ENCODE measurements at regions not wholly inside any gene's neighbourhood (a gene's known extent, or its start where the extent isn't known, plus 50 kb on each side); places are given as distances from the start of the nearest gene placed in this dataset.

DNA sequence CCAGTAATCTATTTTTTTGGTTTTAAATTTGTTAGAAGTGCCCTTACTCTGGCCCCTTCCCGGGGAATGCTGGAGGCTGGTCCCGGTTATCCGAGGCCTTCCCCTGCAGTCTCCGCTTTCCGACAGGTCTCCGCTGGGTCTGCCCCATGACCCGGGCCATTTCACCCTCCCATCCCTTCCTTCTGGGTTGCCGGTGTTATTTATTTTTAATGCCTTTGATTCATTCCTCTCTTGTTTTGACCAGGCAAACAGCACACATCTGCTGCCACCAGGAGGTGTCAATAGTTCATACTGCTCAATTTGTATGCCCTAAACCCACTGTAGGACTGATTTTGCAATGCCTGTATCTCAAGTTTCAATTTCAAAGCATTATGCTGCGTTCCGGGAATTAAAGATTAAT, 113.2 kb upstream of the IRX5 start:
- no peak overlapping the region for H3K27ac ChIP-seq (ENCODE audit: extremely low read depth, low read depth, low read length)
- CTCF ChIA-PET = no interaction called here
- no peaks in the 10 kb centered on the region for H3K4me1 ChIP-seq (ENCODE audit: control insufficient read depth, insufficient read depth, low read length)
- no peaks in the 10 kb centered on the region for H3K9me3 ChIP-seq (ENCODE audit: control insufficient read depth, insufficient read depth, low read depth, low read length)
- POLR2A ChIA-PET = no interaction called here
- H3K36me3 ChIP-seq (ENCODE audit: control insufficient read depth in 2 of 2, insufficient read depth in 1 of 2, low read length in 2 of 2) = no peaks in the 10 kb centered on the region
- TF ChIP-seq ZNF404 (tag by site-specific recombination; IDR thresholded peaks at IDR 0.05) (no peak), ZBTB21 (tag by site-specific recombination; IDR thresholded peaks at IDR 0.05) (no peak)
- TF ChIP-seq, protein P1, sequence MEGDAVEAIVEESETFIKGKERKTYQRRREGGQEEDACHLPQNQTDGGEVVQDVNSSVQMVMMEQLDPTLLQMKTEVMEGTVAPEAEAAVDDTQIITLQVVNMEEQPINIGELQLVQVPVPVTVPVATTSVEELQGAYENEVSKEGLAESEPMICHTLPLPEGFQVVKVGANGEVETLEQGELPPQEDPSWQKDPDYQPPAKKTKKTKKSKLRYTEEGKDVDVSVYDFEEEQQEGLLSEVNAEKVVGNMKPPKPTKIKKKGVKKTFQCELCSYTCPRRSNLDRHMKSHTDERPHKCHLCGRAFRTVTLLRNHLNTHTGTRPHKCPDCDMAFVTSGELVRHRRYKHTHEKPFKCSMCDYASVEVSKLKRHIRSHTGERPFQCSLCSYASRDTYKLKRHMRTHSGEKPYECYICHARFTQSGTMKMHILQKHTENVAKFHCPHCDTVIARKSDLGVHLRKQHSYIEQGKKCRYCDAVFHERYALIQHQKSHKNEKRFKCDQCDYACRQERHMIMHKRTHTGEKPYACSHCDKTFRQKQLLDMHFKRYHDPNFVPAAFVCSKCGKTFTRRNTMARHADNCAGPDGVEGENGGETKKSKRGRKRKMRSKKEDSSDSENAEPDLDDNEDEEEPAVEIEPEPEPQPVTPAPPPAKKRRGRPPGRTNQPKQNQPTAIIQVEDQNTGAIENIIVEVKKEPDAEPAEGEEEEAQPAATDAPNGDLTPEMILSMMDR (tag by site-specific recombination; IDR thresholded peaks at IDR 0.05) = peak; percentile 22; the same call in 1 of the 2 replicates
- no peak overlapping the region for H3K4me3 ChIP-seq (ENCODE audit: low read depth, low read length)

DNA sequence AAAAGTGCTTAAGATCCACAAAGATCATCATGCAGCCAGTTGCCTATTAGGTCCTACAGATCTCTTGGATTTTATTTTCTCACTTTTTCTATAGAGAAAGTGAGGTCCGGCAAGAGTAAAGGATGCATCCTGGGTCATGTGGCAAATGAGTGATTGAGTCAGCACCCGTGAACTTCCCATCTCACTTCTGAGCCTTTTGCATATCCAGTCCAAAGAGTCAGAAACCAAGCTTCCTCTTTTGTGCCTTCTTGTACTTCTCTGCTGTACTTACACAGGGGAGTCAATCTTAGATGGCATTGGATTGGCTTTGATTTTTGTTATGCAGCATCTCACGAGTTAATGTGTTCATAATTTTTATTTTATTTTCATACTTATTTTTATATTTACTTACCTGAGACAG, 114.2 kb upstream of the IRX5 start:
- ChIA-PET CTCF (interaction anchor here (1.1 kb wide), 1 partner anchor 30 kb away, joined by 3 read pairs; no protein-coding TSS in a partner anchor), POLR2A (no interaction called here)
- TF ChIP-seq ZNF530 (tag by site-specific recombination; IDR thresholded peaks at IDR 0.05; ENCODE audit: low read depth) (no peak), ZNF214 (tag by site-specific recombination; IDR thresholded peaks at IDR 0.05; ENCODE audit: borderline replicate concordance) (no peak), SALL2 (tag by site-specific recombination; IDR thresholded peaks at IDR 0.05; ENCODE audit: borderline replicate concordance) (no peak), ZNF623 (tag by site-specific recombination; IDR thresholded peaks at IDR 0.05) (no peak), ZNF324 (tag by site-specific recombination; IDR thresholded peaks at IDR 0.05) (no peak), ZNF624 (tag by site-specific recombination; IDR thresholded peaks at IDR 0.05) (no peak), ZNF221 (tag by site-specific recombination; IDR thresholded peaks at IDR 0.05; ENCODE audit: borderline replicate concordance) (no peak), SCRT2 (tag by site-specific recombination; IDR thresholded peaks at IDR 0.05) (no peak), ZFP41 (tag by site-specific recombination; IDR thresholded peaks at IDR 0.05; ENCODE audit: borderline replicate concordance) (no peak), ZNF202 (tag by site-specific recombination; IDR thresholded peaks at IDR 0.05; ENCODE audit: borderline replicate concordance) (no peak), WT1 (tag by site-specific recombination; IDR thresholded peaks at IDR 0.05) (no peak), BCL11A (tag by site-specific recombination; IDR thresholded peaks at IDR 0.05; ENCODE audit: low read depth) (no peak), KLF7 (tag by site-specific recombination; IDR thresholded peaks at IDR 0.05; ENCODE audit: borderline replicate concordance) (no peak), ZNF664 (tag by site-specific recombination; IDR thresholded peaks at IDR 0.05) (no peak)
- TF ChIP-seq, protein P2, sequence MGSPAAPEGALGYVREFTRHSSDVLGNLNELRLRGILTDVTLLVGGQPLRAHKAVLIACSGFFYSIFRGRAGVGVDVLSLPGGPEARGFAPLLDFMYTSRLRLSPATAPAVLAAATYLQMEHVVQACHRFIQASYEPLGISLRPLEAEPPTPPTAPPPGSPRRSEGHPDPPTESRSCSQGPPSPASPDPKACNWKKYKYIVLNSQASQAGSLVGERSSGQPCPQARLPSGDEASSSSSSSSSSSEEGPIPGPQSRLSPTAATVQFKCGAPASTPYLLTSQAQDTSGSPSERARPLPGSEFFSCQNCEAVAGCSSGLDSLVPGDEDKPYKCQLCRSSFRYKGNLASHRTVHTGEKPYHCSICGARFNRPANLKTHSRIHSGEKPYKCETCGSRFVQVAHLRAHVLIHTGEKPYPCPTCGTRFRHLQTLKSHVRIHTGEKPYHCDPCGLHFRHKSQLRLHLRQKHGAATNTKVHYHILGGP (tag by site-specific recombination; IDR thresholded peaks at IDR 0.05) = no peak
- TF ChIP-seq, protein P3, sequence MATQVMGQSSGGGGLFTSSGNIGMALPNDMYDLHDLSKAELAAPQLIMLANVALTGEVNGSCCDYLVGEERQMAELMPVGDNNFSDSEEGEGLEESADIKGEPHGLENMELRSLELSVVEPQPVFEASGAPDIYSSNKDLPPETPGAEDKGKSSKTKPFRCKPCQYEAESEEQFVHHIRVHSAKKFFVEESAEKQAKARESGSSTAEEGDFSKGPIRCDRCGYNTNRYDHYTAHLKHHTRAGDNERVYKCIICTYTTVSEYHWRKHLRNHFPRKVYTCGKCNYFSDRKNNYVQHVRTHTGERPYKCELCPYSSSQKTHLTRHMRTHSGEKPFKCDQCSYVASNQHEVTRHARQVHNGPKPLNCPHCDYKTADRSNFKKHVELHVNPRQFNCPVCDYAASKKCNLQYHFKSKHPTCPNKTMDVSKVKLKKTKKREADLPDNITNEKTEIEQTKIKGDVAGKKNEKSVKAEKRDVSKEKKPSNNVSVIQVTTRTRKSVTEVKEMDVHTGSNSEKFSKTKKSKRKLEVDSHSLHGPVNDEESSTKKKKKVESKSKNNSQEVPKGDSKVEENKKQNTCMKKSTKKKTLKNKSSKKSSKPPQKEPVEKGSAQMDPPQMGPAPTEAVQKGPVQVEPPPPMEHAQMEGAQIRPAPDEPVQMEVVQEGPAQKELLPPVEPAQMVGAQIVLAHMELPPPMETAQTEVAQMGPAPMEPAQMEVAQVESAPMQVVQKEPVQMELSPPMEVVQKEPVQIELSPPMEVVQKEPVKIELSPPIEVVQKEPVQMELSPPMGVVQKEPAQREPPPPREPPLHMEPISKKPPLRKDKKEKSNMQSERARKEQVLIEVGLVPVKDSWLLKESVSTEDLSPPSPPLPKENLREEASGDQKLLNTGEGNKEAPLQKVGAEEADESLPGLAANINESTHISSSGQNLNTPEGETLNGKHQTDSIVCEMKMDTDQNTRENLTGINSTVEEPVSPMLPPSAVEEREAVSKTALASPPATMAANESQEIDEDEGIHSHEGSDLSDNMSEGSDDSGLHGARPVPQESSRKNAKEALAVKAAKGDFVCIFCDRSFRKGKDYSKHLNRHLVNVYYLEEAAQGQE (tag by site-specific recombination; IDR thresholded peaks at IDR 0.05) = no peak
- TF ChIP-seq, protein P4, sequence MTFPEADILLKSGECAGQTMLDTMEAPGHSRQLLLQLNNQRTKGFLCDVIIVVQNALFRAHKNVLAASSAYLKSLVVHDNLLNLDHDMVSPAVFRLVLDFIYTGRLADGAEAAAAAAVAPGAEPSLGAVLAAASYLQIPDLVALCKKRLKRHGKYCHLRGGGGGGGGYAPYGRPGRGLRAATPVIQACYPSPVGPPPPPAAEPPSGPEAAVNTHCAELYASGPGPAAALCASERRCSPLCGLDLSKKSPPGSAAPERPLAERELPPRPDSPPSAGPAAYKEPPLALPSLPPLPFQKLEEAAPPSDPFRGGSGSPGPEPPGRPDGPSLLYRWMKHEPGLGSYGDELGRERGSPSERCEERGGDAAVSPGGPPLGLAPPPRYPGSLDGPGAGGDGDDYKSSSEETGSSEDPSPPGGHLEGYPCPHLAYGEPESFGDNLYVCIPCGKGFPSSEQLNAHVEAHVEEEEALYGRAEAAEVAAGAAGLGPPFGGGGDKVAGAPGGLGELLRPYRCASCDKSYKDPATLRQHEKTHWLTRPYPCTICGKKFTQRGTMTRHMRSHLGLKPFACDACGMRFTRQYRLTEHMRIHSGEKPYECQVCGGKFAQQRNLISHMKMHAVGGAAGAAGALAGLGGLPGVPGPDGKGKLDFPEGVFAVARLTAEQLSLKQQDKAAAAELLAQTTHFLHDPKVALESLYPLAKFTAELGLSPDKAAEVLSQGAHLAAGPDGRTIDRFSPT (tag by site-specific recombination; IDR thresholded peaks at IDR 0.05) = no peak
- TF ChIP-seq, protein P5, sequence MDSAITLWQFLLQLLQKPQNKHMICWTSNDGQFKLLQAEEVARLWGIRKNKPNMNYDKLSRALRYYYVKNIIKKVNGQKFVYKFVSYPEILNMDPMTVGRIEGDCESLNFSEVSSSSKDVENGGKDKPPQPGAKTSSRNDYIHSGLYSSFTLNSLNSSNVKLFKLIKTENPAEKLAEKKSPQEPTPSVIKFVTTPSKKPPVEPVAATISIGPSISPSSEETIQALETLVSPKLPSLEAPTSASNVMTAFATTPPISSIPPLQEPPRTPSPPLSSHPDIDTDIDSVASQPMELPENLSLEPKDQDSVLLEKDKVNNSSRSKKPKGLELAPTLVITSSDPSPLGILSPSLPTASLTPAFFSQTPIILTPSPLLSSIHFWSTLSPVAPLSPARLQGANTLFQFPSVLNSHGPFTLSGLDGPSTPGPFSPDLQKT (IDR thresholded peaks at IDR 0.05; ENCODE audit: borderline replicate concordance, low read depth, low read length) = no peak
- no peak overlapping the region for H3K4me3 ChIP-seq (ENCODE audit: low read depth, low read length)
- H3K4me1 ChIP-seq (ENCODE audit: control insufficient read depth, insufficient read depth, low read length) = no peaks in the 10 kb centered on the region
- H3K36me3 ChIP-seq (ENCODE audit: control insufficient read depth in 2 of 2, insufficient read depth in 1 of 2, low read length in 2 of 2) = no peaks in the 10 kb centered on the region
- no peak overlapping the region for H3K27ac ChIP-seq (ENCODE audit: extremely low read depth, low read depth, low read length)
- H3K9me3 ChIP-seq (ENCODE audit: control insufficient read depth, insufficient read depth, low read depth, low read length) = no peaks in the 10 kb centered on the region
